IMR-90 (cell line): ENCODE measurements at regions not wholly inside any gene's neighbourhood (a gene's known extent, or its start where the extent isn't known, plus 50 kb on each side); places are given as distances from the start of the nearest gene placed in this dataset.
A peak's percentile ranks its signal among the peaks of the same experiment; 100 is the strongest.

Source experiments
- ATAC-seq: fragments of 200-7000 bp; cut with Tn5 transposase; 2 replicates; pipeline ENCODE4 v1.9.1; 2020; ENCODE audit warnings: low read depth, mild to moderate bottlenecking, moderate library complexity
- BruUV-seq: library from RNA; stranded (reverse); fragments of 400-500 nt; replicated peaks from 2 replicates; lab custom pipeline; 2021; lab: Mats Ljungman, UMichigan
- CTCF ChIA-PET: fragments of 300-600 bp; formaldehyde crosslinking; extraction: SDS; loops from one replicate; lab custom pipeline; 2021; ENCODE audit warnings: antibody characterized with exemption; lab: Yijun Ruan, JAX
- POLR2A ChIA-PET: fragments of 300-600 bp; sonication (Branson Sonifier 250); formaldehyde crosslinking; loops from one replicate; lab custom pipeline; 2022; ENCODE audit warnings: antibody characterized with exemption; ENCODE audit not compliant: unreplicated experiment; lab: Charles Lee
- DNase-seq: peaks from one replicate; pipeline ENCODE4 v3.0.0; 2013
- H2AFZ ChIP-seq: replicated peaks from 2 replicates; pipeline ENCODE3; 2013; ENCODE audit warnings: low read length, mild to moderate bottlenecking; ENCODE audit not compliant: poor library complexity
- H2AK5ac ChIP-seq: 2 replicates; pipeline ENCODE4 v1.6.1; 2013; ENCODE audit warnings: low read depth, low read length, inconsistent platforms
- H2AK9ac ChIP-seq: replicated peaks from 2 replicates; pipeline ENCODE3; 2013; ENCODE audit warnings: mild to moderate bottlenecking, low read depth, low read length, moderate library complexity; ENCODE audit not compliant: poor library complexity
- H2BK120ac ChIP-seq: 2 replicates; pipeline ENCODE4 v1.6.1; 2013; ENCODE audit warnings: low read depth, low read length, inconsistent platforms
- H2BK15ac ChIP-seq: 3 replicates; pipeline ENCODE4 v1.6.1; 2013; ENCODE audit warnings: low read depth, low read length, inconsistent platforms
- H2BK20ac ChIP-seq: 2 replicates; pipeline ENCODE4 v1.6.1; 2013; ENCODE audit warnings: low read depth, mild to moderate bottlenecking, inconsistent platforms, low read length, moderate library complexity
- H2BK5ac ChIP-seq: 2 replicates; pipeline ENCODE4 v1.6.1; 2013; ENCODE audit warnings: mild to moderate bottlenecking, low read depth, low read length, inconsistent platforms; ENCODE audit not compliant: poor library complexity, severe bottlenecking
- H3K14ac ChIP-seq: replicated peaks from 2 replicates; pipeline ENCODE4 v1.6.1; 2013; ENCODE audit warnings: low read depth, low read length, inconsistent platforms
- H3K18ac ChIP-seq: 2 replicates; pipeline ENCODE4 v1.6.1; 2013; ENCODE audit warnings: low read depth, low read length, control low read depth
- H3K23ac ChIP-seq: 2 replicates; pipeline ENCODE4 v1.6.1; 2013; ENCODE audit warnings: low read depth, low read length, inconsistent platforms
- H3K27ac ChIP-seq: 2 replicates; pipeline ENCODE4 v1.5.1; 2013; ENCODE audit warnings: mild to moderate bottlenecking, control low read depth, low read length; ENCODE audit not compliant: insufficient read depth
- H3K27me3 ChIP-seq: 2 replicates; pipeline ENCODE4 v1.6.1; 2013; ENCODE audit warnings: low read length; ENCODE audit not compliant: control insufficient read depth, insufficient read depth
- H3K36me3 ChIP-seq: 2 replicates; pipeline ENCODE4 v1.6.1; 2013; ENCODE audit warnings: low read length, mixed read lengths; ENCODE audit not compliant: control insufficient read depth, insufficient read depth
- H3K4ac ChIP-seq: 2 replicates; pipeline ENCODE4 v1.6.1; 2013; ENCODE audit warnings: low read depth, low read length, inconsistent platforms
- H3K4me1 ChIP-seq: 2 replicates; pipeline ENCODE4 v1.6.1; 2013; ENCODE audit warnings: low read length, mixed read lengths; ENCODE audit not compliant: control insufficient read depth, insufficient read depth
- H3K4me2 ChIP-seq: 2 replicates; pipeline ENCODE4 v1.6.1; 2013; ENCODE audit warnings: low read depth, mild to moderate bottlenecking, control low read depth, low read length, moderate library complexity
- H3K4me3 ChIP-seq: 2 replicates; pipeline ENCODE4 v1.5.1; 2013; ENCODE audit warnings: low read depth, mild to moderate bottlenecking, control low read depth, low read length, moderate library complexity; ENCODE audit not compliant: insufficient read depth
- H3K56ac ChIP-seq: 2 replicates; pipeline ENCODE4 v1.6.1; 2013; ENCODE audit warnings: low read length, inconsistent platforms; ENCODE audit not compliant: insufficient read depth; ENCODE audit errors: extremely low read depth
- H3K79me1 ChIP-seq, 2 experiments: 2 replicates each; pipeline ENCODE4 v1.6.1; 2013; ENCODE audit warnings: low read length in 2 of 2, inconsistent platforms in 1 of 2, low read depth in 1 of 2
- H3K9ac ChIP-seq: 2 replicates; pipeline ENCODE4 v1.6.1; 2013; ENCODE audit warnings: low read depth, low read length, control low read depth
- H3K9me1 ChIP-seq: 2 replicates; pipeline ENCODE4 v1.6.1; 2013; ENCODE audit warnings: low read length, inconsistent platforms; ENCODE audit not compliant: insufficient read depth
- H3K9me3 ChIP-seq: 2 replicates; pipeline ENCODE4 v1.6.1; 2013; ENCODE audit warnings: low read length; ENCODE audit not compliant: control insufficient read depth, insufficient read depth
- H4K20me1 ChIP-seq: 2 replicates; pipeline ENCODE4 v1.6.1; 2013; ENCODE audit warnings: low read length, inconsistent platforms; ENCODE audit not compliant: insufficient read depth
- H4K5ac ChIP-seq: 2 replicates; pipeline ENCODE4 v1.6.1; 2013; ENCODE audit warnings: mild to moderate bottlenecking, low read depth, low read length, control low read depth
- H4K8ac ChIP-seq, 2 experiments: 2 replicates each; pipeline ENCODE4 v1.6.1; 2013; ENCODE audit warnings: low read depth in 2 of 2, low read length in 2 of 2, control low read depth in 1 of 2, inconsistent platforms in 1 of 2
- H4K91ac ChIP-seq: 2 replicates; pipeline ENCODE4 v1.6.1; 2013; ENCODE audit warnings: low read depth, low read length, inconsistent platforms; ENCODE audit not compliant: insufficient read depth
- BHLHE40 ChIP-seq: fragments of 150-350 bp; IDR thresholded peaks from 2 replicates; pipeline ENCODE4 v1.6.1; 2016; ENCODE audit warnings: mild to moderate bottlenecking, low read depth, low read length
- CEBPB ChIP-seq: IDR thresholded peaks from 2 replicates; pipeline ENCODE4 v1.6.1; 2012; ENCODE audit warnings: low read depth, low read length, improper control_type of control experiment
- CHD1 ChIP-seq: IDR thresholded peaks from 2 replicates; pipeline ENCODE4 v1.6.1; 2012; ENCODE audit warnings: low read depth, low read length, improper control_type of control experiment
- CTCF ChIP-seq: conservative IDR thresholded peaks from 2 replicates; pipeline ENCODE4 v1.5.1; 2012; ENCODE audit warnings: mild to moderate bottlenecking, low read depth, low read length, improper control_type of control experiment
- FOS ChIP-seq: fragments of 150-350 bp; IDR thresholded peaks from 2 replicates; pipeline ENCODE4 v1.6.1; 2016; ENCODE audit warnings: low read depth, low read length
- MAFK ChIP-seq: IDR thresholded peaks from 2 replicates; pipeline ENCODE4 v1.6.1; 2012; ENCODE audit warnings: low read depth, low read length, improper control_type of control experiment
- MAZ ChIP-seq: IDR thresholded peaks from 2 replicates; pipeline ENCODE4 v1.6.1; 2012; ENCODE audit warnings: low read depth, mild to moderate bottlenecking, low read length, improper control_type of control experiment, moderate library complexity, borderline replicate concordance
- MXI1 ChIP-seq: IDR thresholded peaks from 2 replicates; pipeline ENCODE4 v1.6.1; 2012; ENCODE audit warnings: low read depth, mild to moderate bottlenecking, low read length, moderate library complexity, borderline replicate concordance
- NFE2L2 ChIP-seq: fragments of 150-350 bp; IDR thresholded peaks from 2 replicates; pipeline ENCODE4 v1.6.1; 2016; ENCODE audit warnings: low read depth, mild to moderate bottlenecking, low read length
- POLR2A ChIP-seq: IDR thresholded peaks from 2 replicates; pipeline ENCODE4 v1.6.1; 2012; ENCODE audit warnings: mild to moderate bottlenecking, low read depth, low read length
- RAD21 ChIP-seq: IDR thresholded peaks from 2 replicates; pipeline ENCODE4 v1.6.1; 2012; ENCODE audit warnings: low read length, improper control_type of control experiment
- RFX5 ChIP-seq: IDR thresholded peaks from 2 replicates; pipeline ENCODE4 v1.8.0; 2012; ENCODE audit warnings: low read depth, mild to moderate bottlenecking, low read length, moderate library complexity
- SMC3 ChIP-seq: fragments of 150-350 bp; IDR thresholded peaks from 2 replicates; pipeline ENCODE4 v1.6.1; 2016; ENCODE audit warnings: low read depth, mild to moderate bottlenecking, antibody characterized with exemption, low read length, moderate library complexity
- USF2 ChIP-seq: fragments of 150-350 bp; IDR thresholded peaks from 2 replicates; pipeline ENCODE4 v1.6.1; 2017; ENCODE audit warnings: mild to moderate bottlenecking, antibody characterized with exemption, low read length, low read depth
- WGBS, 2 experiments: methylation state at CpG; one replicate each; pipeline versions ENCODE4 v1.1.5 to v1.1.7; 2013; ENCODE audit warnings: missing lambda C conversion rate in 2 of 2; ENCODE audit not compliant: insufficient read length in 1 of 2; ENCODE audit errors: extremely low coverage in 2 of 2; 5-methylcytosine and 5-hydroxymethylcytosine counted together
- dilution Hi-C: fragments of 300-500 bp; cut with HindIII; formaldehyde crosslinking; loops from one replicate; pipeline ENCODE4 v1.14.3; 2018; ENCODE audit warnings: low sequenced_read_pairs; ENCODE audit not compliant: unreplicated experiment
- in situ Hi-C: fragments of 300-500 bp; cut with MboI; formaldehyde crosslinking; loops from 3 replicates; pipeline ENCODE4 v1.14.3; 2019; ENCODE audit warnings: low sequenced_read_pairs, inconsistent platforms, mixed read lengths
- intact Hi-C: fragments of 100-400 bp; cut with micrococcal nuclease; formaldehyde crosslinking; loops from 2 replicates; pipeline ENCODE4 v1.10.0; 2022

GRCh38 chr2:42974721-42975717, 182.6 kb upstream of the HAAO start:
- Histone ChIP-seq H4K20me1 (no peaks in the 10 kb centered on the region), H3K27ac (peak overlapping the region; percentile 79), H2AFZ (peak overlapping the region; percentile 95), H2BK20ac (peak overlapping the region; percentile 86), H3K23ac (peak overlapping the region; percentile 18; the same call in 1 of the 2 replicates), H2BK120ac (peak overlapping the region; percentile 96), H3K36me3 (no peaks in the 10 kb centered on the region), H3K27me3 (no peaks in the 10 kb centered on the region), H3K4me2 (peak overlapping the region; percentile 75), H3K56ac (no peak overlapping the region; the same call in 1 of the 2 replicates), H3K9me3 (0 out of 2 replicates have a peak, but pooled peaks cover 2% of the 10 kb centered on the region), H4K5ac (peak overlapping the region; percentile 83; the same call in 1 of the 2 replicates), H2BK5ac (peak overlapping the region; percentile 60), H3K18ac (peak overlapping the region; percentile 63), H4K8ac (peak overlapping the region; percentile 5 to 93; a peak in 3 of 4 replicates), H2AK5ac (peak overlapping the region; percentile 78), H2BK15ac (peak overlapping the region; percentile 47; the same call in 2 of the 3 replicates), H3K79me1 (no peaks in the 10 kb centered on the region), H3K4me1 (peaks cover 20% of the 10 kb centered on the region), H3K9me1 (0 out of 2 replicates have a peak, but pooled peaks cover 6% of the 10 kb centered on the region), H3K14ac (peak overlapping the region; percentile 68), H3K4ac (peak overlapping the region; percentile 86), H3K4me3 (peak overlapping the region; percentile 15; the same call in 1 of the 2 replicates), H2AK9ac (peak overlapping the region; percentile 59), H4K91ac (peak overlapping the region; percentile 81), H3K9ac (peak overlapping the region; percentile 55; the same call in 1 of the 2 replicates)
- WGBS, 2 experiments = 4% methylated on average over 5 of the region's 40 CpGs; no CpG with 5 or more reads in 1 of the 2 experiments
- ATAC-seq (peak; percentile 91), DNase-seq (peak; percentile 63)
- dilution Hi-C loops (no loop called here), in situ Hi-C loops (loop anchor here (10.0 kb wide), 1 partner anchor 250 kb away; the partner anchor contains the start of gene ZFP36L2), intact Hi-C loops (loop anchor here (1.0 to 10.0 kb wide), 5 partner anchors 28 to 510 kb away; no protein-coding TSS in a partner anchor)
- ChIA-PET CTCF (interaction anchor here (0.6 to 1.8 kb wide), 10 partner anchors 11 to 509 kb away, joined by 3 to 8 read pairs (median 3); no protein-coding TSS in a partner anchor), POLR2A (interaction anchor here (0.6 to 1.1 kb wide), 4 partner anchors 16 to 247 kb away, joined by 3 read pairs; no protein-coding TSS in a partner anchor)
- no TSS peak for BruUV-seq
- no peak for TF ChIP-seq RFX5
- TF ChIP-seq POLR2A = peak; percentile 54; the same call in 1 of the 2 replicates
- peak; percentile 97 for TF ChIP-seq RAD21
- TF ChIP-seq FOS = no peak
- TF ChIP-seq BHLHE40 = no peak
- TF ChIP-seq MXI1 = no peak
- no peak for TF ChIP-seq USF2
- peak; percentile 95 for TF ChIP-seq SMC3
- peak; percentile 88 for TF ChIP-seq CTCF
- no peak for TF ChIP-seq CHD1
- TF ChIP-seq MAZ = peak; percentile 94
- no peak for TF ChIP-seq NFE2L2
- TF ChIP-seq CEBPB = no peak
- no peak for TF ChIP-seq MAFK
